ENCODE measurements at regions not wholly inside any gene's neighbourhood (a gene's known extent, or its start where the extent isn't known, plus 50 kb on each side); places are given as distances from the start of the nearest gene placed in this dataset.
"Not testable (repeated sequence)": the region's sequence is repeated elsewhere in the genome, so short reads cannot be mapped to it uniquely, and the experiment has no call there.

DNA sequence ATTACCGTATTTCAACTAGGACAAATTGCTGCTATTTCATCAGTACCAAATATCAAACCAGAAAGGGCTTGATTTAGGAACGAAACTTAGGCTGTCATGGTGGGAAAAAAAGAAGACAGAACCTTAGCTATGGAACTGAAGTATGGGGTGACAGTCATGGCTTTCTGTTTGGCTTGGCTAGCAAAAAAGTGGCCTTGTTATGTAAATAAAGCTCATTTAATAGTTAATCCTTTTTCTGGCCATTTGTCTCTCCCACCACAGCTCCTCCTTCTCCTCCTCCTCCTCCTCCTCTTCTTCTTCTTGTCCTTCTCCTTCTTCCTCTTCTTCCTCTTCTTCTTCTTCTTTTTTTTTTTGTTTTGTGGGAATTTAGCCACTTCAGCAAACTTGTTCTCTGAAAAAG is 434.7 kb upstream of the NDST4 start:
- DNase-seq, result no peak

DNA sequence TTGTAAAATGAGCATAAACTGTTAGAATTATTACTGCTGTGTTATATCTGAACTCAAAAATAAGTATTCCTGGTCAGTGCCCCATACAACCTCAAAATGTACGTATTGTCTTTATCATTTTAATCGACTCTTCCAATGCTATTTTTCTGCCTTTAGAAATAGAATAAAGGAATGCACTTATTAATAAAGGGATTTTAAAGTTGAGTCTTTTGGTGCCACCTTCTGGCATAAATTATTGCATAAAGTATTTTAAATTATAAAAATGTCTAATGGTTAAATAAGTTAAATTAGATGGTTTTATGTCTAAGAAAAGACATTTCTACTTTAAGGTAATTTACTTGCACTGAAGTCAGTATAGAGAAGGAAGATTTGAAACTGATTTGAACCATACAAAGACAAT is 424.0 kb upstream of the NDST4 start:
- DNase-seq, result no peak

DNA sequence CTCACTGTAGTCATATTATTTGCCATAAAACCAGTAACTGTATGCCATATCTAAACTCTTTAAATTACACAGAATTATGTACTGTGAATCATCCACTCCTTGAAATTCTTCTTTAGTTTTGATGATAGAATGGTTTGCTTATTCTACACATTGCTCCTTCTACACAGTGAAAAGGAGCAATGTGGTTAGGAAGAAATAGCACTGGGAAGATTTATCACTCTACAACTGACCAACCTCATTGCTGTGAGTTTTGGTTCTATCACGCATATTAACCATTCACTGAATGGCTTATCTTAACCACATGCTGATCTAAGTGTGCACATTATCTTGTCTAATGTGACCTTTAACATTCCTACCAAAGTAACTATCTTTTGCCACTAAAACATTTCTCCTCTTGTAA is 415.7 kb upstream of the NDST4 start:
- DNase-seq, result no peak

DNA sequence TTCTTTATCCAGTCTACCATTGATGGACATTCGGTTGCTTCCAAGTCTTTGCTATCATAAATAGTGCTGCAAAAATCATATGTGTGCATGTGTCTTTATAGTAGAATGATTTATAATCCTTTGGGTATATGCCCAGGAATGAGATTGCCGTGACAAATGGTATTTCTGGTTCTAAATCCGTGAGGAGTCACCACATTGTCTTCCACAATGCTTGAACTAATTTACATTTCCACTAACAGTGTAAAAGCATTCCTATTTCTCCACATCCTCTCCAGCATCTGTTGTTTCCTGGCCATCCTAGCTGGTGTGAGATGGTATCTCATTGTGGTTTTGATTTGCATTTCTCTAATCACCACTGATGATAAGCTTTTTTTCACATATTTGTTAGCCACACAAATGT is 406.1 kb upstream of the NDST4 start:
- DNase-seq, result not testable (repeated sequence)

DNA sequence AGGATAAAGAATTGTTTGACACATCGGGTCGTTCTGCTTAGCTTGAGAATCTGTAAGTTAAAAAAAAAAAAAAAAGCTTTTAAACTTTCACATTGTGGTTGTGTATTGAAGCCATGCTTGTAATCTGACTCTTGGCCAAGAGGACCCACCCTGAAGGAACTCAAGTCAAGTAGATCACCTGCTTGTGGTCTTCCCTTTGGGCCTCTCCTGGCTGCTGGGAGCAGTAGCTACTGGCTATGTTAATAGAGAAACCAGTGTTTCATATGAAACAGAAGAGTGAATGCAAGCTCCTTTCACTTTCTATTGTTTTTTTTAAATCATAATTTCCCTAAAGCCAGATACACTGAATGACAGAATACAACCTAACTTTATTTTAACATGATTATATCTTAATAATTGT is 402.4 kb upstream of the NDST4 start:
- no peak for DNase-seq

DNA sequence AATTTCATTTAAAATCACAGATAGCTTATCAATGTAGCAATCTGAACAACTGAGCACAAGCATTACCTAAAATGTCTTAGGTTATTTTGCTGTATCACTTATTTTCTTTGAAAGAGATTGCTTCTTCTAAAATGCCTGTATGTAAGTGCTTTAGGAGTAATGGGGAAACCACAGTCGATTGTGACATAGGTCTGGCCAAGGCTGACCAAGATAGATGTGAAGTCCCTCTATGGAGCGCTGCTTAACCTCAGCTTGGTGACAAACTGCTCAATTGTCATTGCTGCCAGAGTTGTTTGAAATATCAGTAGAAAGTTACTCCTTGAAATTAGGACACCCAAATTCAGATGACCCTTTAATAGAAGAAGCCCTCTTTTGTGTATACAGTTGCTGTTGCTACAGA is 401.9 kb upstream of the NDST4 start:
- DNase-seq, result no peak

DNA sequence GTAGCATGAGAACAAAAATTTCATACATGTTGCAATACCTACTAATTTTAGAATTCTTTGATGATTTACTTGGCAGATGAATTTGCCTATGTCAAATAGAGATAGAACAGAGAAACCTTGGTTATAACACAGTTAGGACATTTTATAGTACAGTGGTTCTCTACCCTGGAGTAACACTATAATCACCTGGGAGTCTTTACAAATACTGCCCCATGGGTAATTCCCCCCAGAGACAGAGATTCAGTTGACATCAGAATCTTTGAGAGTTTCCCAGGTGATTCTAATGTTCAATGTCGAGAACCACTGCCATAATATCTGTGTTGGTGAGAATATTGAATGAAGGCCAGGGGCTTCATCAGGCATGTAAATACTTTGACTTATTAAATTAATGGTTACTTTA is 401.3 kb upstream of the NDST4 start:
- DNase-seq, result no peak

DNA sequence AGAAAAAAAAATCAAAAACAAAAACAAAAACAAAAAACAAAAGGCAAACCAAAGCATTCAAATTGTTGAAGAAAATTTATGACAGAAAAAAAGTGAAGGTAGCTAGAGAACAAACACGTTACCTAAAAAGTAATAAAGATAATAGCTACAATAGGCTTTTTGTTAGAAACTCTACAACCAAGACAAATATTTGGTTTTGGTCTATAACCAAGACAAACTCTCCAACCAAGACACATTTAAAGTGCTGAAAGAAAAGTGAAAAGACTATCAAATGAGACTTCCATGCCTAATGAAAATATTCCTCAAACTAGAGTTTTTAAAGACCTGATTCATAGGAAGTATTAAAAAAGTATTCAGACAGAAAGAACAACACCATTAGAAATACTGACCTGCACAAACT is 391.9 kb upstream of the NDST4 start:
- no peak for DNase-seq

DNA sequence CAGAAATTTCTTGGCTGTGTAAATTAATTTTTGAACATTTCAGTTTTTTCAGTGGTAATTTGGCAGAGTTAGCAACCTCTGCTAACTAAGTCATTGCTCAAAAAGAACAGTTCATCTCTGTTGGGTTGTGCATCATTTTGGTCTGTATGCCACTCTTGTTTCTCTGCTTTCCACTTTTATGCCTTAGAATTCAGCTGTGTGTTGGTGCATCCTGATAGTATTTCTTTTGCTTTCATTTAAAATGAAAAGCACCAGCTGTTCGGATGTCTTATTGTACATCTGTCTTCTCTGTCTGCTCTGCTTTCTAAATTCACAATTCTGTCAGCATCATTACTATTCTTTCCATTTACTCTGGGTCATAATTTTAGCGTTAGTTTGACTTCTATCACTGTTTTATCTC is 388.2 kb upstream of the NDST4 start:
- DNase-seq, result no peak

DNA sequence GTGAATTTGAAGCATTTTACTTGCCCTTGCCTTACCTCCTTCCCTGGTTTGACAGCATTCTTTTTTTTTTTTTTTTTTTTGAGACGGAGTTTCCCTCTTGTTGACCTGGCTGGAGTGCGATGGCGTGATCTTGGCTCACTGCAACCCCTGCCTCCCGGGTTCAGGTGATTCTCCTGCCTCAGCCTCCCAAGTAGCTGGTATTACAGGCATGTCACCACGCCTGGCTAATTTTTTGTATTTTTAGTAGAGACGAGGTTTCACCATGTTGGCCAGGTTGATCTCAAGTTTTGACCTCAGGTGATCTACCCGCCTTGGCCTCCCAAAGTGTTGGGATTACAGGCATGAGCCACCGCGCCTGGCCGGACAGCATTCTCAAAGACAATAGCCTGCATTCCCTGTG is 380.4 kb upstream of the NDST4 start:
- DNase-seq, result not testable (repeated sequence)

DNA sequence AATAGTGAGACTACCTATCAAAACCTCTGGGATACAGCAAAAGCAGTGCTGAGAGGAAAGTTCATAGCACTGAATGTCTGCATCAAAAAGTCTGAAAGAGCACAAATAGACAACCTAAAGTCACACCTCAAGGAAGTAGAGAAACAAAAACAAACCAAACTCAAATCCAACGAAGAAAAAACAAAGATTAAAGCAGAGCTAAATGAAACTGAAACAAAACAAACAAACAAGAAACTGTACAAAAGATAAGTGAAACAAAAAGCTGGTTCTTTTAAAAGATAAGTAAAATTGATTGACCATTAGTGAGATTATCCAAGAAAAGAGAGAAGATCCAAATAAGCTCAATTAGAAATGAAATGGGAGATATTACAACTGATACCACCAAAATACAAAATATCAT is 378.3 kb upstream of the NDST4 start:
- no peak for DNase-seq

DNA sequence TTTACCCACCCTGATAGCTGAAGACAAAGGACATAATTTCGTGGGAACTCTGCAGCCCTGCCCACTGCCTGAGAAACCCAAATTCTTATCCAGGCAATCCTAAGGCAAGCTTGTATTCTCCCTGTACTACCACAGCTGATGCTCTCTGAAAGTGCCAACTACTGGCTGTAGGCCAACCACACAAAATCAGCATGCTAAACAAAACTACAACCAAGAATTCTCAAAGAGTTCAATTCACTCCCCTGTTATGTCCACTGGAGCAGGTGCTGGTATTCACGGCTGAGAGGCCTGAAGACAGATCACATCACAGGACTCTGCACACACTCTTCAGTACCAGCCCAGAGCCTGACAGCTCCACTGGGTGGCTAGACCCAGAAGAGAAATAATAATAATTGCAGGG is 375.9 kb upstream of the NDST4 start:
- no peak for DNase-seq

DNA sequence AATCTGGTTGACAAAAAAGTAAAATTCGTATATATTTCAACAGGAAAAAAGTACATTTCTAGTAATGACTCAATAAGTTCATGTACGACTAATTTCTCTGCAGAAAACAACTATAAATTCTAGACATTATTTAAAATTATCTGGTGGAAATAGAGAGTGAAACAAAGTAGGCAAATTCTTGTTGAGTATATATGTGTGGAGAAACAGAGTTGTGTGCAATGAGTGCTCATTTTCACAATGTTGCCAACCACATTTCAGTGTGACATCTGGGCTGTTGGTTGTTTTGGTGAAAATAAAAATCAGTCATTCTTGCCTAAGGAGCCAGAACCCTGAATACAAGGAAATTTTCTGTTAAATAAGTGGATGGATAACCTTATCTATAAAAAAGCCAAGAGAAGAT is 372.0 kb upstream of the NDST4 start:
- no peak for DNase-seq

DNA sequence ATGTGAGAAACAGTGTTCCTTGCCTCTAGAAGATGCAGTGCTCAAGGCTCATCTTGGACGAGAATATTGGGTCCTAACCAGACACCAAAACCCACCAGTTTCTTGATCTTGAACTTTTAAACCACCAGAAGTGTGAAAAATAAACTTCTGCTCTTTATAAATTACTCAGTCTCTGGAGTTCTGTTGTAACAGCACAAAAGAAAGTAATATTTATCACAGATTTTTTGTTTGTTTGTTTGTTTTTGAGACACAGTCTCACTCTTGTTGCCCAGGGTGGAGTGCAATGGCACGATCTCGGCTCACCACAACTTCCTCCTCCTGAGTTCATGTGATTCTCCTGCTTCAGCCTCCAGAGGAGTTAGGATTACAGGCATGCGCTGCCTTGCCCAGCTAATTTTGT is 371.1 kb upstream of the NDST4 start:
- DNase-seq, result no peak

DNA sequence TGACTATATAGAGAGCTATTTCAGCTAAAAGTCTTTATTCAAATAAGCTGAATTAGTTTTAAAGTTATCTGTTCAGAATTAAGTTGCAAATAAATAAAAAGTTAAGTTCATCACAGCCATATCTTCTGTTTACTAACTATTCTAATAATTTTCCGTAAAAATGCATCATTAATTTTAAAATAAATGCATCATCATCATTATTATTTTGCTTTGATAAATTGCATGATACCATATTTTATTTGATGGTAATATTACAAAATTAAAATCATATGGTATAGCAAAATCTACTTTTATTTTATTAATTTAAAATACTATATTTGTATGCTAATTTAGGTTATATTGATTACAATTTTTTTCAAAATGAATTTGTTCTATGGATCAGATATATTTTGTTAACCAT is 357.3 kb upstream of the NDST4 start:
- DNase-seq, result no peak

DNA sequence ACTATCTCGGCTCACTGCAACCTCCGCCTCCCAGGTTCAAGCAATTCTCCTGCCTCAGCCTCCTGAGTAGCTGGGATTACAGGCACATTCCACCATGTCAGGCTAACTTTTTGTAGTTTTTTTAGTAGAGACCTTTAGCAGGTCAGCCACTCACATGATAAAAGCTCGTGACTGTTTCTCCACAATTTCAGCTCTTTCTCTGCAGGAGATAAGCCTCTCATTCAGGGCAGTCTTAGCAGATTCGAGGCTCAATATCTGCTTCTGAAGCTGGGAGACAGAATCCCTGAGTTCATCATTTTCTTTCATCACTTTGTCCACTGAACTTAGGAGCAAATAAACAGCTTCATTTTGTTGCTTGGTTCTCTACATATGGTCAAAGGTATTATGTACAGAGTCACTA is 345.9 kb upstream of the NDST4 start:
- DNase-seq, result not testable (repeated sequence)

DNA sequence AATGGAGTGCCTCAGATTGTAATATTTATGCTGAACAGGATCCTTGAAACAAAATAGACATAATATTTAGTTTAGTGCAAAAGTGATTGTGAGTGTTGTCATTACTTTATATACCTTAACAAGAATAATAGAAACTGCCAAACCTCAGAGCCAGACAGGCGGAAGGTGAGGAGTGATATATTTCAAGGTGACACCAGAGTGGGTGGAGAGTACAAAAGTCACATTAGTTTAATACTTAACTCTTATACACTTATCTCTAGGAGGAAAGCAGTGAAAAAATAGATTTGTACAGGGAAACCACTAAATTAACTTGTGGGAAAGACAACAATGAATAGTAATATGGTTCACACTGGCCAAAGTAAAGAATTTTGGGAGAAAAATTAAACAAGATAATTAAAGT is 342.8 kb upstream of the NDST4 start:
- no peak for DNase-seq

DNA sequence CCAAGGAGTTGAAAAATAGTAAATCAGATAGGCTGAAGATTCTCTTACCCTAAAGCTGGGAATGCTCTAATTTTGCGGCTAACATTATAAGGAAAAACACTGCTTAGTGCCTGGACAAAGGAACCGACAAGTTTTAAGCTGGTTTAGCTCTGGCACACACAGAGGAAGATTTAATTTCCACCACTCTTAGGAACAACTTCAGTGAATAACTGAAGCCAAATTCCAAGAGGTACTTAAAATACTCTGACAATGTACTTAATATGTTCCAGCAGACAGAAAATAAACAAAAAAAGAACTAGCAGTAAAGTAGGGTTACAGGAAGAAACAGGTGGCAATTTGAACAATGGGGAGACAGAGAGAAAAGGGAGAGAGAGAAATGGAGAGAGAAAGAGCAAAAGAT is 340.8 kb upstream of the NDST4 start:
- DNase-seq, result no peak

DNA sequence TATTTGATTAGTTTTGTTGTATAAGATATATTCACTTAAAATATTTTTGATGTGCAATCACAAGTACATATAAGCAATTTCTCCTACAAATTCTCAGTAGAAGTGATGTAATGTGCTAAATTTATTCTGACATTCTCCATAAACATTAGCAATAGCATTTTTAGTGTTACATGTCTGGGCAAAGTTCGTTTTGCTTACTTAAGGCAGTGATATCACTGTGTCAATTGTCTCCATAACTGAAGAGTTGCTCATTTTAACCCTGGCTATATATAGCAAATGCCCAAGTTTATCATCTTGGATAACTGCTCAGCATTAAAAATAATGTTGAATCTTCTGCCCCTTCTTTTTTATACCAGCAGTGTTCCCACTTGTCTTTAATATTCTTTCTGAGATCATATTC is 340.0 kb upstream of the NDST4 start:
- no peak for DNase-seq

DNA sequence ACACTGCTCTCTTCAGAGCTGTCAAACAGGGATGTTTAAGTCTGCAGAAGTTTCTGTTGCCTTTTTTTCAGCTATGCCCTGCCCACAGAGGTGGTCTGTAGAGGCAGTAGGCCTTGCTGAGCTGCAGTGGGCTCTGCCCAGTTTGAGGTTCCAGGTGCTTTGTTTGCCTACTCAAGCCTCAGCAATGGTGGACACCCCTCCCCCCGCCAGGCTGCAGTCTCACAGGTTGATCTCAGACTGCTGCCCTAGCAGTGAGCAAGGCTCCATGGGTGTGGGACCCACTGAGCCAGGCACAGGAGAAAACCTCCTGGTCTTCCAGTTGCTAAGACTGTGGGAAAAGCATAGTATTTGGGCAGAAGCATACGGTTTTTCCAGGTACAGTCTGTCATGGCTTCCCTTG is 338.8 kb upstream of the NDST4 start:
- DNase-seq, result not testable (repeated sequence)

DNA sequence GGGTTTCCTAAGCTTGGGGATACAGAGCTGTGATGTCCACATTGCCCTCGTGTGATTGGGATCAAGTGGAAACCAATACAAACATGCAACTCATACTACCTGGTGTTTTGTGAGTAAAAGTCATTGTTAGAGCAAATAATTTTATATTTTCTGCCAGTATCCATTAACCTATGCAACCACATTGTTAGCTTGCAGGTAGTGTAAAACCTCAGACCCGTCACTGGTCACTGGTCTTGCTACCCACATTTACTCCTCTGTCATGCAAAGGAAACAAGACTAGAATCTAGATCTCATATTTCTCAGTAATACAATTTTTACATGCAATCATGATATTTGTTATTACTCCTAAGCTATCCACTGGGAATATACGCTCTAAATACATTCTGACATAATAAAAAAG is 324.3 kb upstream of the NDST4 start:
- no peak for DNase-seq

DNA sequence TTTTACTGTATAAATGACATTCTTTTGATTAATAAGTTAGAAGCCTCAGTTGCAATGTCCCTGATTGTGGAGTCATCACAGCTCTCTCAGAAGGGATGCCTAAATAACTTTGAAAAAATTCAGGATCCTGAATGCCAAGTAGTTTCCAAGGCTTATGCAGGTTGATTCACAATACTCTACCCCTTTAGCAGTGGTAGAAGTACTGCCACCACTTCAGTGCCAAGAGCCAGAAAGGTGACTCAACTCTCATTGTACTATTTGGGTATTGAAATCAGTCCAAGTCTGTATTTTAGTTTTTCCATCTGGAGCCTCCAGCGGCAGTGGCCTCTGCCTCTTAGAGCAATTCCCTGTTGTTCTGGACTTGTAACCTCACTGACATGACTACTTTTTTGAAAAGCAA is 320.1 kb upstream of the NDST4 start:
- no peak for DNase-seq

DNA sequence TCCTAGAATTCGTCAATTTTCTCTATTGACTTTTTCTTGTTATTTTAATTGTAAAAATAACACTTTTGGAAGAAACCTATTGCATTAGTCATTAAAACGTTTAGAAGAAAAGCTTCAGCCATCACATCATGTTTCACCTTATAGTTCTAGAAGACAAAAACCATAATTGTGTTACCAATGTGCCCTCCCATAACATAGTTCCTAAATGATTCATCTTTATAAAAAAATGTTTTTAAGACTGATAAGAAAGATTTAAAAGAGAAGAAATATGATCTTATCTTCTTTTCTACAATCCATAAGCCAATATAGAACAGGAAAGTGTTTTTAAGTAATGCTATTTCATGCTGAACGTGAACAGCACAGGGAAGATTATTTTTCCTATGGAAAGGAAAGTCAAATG is 316.6 kb upstream of the NDST4 start:
- no peak for DNase-seq

DNA sequence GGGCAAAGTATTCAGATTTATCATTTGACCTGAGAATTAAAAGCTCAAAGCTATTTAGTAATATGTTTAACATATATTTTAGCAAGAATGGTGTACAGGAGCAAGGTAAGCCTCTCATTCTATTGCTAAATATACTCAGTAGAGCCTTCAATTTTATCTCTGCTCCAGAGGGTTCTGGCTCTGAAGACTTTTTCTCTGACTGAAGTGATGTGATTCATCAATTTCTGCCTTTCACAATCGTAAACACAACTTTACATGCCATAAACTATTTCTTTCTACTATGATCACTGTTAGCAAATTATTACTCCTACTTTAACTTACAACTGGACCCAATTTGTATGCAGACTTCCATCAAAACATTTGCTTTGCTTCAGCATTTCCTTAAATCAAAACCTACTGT is 315.0 kb upstream of the NDST4 start:
- no peak for DNase-seq

DNA sequence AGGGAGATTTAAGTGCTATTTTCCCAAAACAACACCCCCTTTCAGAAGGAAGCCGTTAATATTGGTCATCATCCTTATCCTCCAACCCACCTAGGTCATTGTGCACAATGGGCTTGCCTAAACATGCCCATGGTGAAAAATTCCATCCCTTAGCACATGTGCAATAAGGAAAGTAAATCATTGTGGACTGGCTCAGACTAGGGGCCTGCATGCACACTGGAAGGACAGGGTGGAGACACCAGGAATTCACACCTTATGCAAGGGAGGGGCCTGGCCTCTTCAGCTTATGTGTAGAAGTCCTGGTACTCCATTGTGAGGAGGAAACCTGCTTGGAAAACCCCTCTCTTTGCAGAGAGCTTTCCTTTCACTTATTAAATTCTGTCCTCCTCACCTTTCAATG is 311.4 kb upstream of the NDST4 start:
- DNase-seq, result no peak

DNA sequence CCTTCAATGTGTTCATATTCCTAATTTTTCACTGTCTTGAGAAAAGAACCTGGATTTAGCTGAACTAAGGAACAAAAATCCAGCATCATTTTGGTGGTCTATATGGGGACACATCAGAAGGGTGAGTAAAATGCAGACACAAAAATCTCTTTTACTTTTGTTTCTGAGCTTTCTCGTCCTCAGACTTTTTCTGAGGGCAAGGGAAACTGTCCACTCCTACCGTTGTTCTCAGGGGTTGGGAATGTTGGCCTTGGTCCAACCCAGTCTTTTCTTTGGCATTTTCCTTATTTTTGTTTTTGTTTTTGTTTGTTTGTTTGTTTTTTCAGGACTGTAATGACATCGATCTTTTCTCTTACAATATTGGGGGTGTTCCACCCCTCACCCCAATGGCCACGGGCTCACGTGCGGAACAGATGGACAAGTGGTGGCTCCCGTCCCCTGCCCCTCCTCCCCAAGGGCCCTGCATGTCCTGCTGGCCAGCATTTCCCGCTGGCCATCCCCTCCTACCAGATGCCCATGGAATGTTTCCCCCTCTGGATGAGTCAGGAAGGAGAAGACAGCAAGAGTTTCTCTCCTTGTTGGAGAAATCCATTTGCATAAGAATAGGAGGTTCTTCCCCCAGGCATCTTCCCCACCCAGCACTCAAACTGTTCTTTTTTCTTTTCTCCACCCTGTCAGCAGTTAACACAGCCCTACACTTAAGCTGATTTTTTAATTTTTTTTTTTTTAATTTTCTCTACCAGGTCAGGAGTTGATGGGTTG is 305.4 kb upstream of the NDST4 start:
- DNase-seq, result no peak
